Suppressor macrophage treated with lipopolysaccharide for 1 hour (primary cell): ENCODE measurements at regions not wholly inside any gene's neighbourhood (a gene's known extent, or its start where the extent isn't known, plus 50 kb on each side); places are given as distances from the start of the nearest gene placed in this dataset.

ENCODE experiments used
- DNase-seq, 3 donors: peaks; one replicate each; pipeline ENCODE4 v3.0.0-alpha.2; 2020 to 2022

- no peak for DNase-seq
Observed at GRCh38 chr18:37985126-37985525, 419.5 kb upstream of the CELF4 start.

DNA sequence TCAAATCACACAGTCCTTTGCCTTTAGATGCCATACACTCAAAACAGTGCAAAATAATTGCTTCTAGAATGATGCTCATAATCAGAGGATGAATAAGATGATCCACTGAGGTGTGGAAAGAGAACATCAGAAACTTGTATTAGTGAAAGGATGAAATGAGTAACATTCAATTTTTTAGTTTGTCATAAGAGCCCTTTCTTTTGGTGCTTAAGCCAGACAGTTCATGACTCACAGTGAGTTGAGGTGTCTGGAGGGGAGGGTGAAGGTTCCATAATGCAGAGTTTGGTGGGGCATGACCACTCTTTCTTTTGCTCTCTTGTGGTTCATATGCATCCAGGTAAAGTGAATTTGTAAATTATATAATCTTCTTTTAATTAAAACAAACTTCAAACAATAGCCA is 415.0 kb upstream of the CELF4 start:
- DNase-seq: no peak

DNA sequence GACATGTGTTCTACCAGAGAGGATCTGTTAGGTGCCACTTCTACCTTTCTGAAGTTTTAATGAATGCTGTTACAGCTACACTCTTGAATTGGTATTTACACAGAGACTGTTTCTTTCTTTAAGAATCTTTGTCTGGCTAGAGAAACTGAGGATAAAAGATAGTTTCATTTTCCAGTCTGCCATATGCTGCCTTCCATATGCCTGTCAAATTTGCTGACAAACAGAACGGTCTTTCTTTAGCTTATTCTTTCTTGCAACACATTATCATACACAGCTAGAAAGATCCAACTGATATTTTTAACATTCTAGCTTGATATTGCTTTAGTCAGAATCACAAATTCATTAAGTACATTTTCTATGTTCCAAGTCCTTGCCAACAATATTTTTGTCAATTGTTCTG is 409.8 kb upstream of the CELF4 start:
- DNase-seq: no peak

- DNase-seq: no peak
Observed at GRCh38 chr18:37967261-37967660, 401.7 kb upstream of the CELF4 start.

DNA sequence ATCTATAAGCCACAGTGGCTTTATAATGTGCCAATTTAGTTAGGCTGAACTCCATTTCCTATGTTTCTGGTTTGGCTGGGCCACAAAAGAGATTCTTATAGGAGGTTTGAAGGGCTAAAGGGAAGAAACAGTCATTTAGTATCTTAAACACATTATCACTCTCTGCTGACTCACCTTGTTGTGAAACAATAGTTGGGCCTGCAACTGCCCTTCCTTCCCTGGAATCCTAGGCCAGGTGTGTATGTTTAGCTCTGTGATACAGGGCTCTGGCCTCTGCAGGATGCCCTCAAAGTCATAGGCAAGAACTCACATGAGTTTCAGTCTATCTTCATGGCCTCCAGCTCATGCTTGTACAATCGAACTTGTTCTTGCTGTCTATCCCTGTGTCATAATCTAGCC is 400.0 kb upstream of the CELF4 start:
- DNase-seq: no peak

GRCh38 chr18:37964885-37965571 is 399.4 kb upstream of the CELF4 start:
- no peak for DNase-seq

DNA sequence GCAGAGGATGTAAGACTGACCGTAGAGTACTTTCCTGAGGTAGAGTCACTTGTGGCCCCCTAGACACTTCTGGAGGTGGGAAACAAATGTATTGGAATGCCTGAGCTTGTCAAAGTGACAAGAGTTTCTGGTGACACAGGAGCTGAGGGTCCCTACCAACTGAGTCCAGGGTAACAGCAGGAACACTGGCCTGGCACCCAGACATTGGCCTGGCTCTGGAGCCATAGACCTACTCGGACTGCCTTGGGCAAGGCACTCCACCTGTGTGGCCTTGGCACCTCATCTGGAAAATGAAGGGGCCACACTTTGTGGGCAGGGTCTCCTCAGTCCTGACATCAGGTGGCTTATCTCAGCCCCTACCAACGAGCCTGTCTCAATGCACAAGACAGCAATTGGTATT is 398.2 kb upstream of the CELF4 start:
- no peak for DNase-seq

- no peak for DNase-seq
Observed at GRCh38 chr18:37962316-37962966, 396.8 kb upstream of the CELF4 start.

GRCh38 chr18:37958499-37958898 is 392.9 kb upstream of the CELF4 start:
- no peak for DNase-seq

- peak in 1 of 3 donors; percentile 3 for DNase-seq
Observed at GRCh38 chr18:37956902-37957301, 391.3 kb upstream of the CELF4 start.

DNA sequence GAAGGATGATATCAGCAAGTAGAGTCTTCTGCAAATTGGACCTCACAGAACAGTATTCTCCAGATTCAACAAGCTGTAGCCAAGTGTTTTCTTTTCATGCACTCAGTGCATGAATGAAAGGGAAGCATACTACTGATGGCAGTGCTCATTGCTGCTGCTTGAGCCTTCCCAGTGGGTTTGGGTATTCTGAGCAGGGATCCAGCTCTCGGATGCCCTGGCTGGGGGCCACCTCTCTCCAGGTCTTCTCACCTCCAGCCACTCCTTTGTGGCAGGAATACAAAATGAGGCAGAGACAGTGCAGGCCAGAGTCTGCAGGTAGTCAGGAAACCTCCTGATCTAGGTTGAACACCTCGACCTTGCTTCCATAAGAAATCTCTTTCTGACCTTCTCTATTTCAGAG is 390.4 kb upstream of the CELF4 start:
- no peak for DNase-seq

- DNase-seq: no peak
Observed at GRCh38 chr18:37955201-37955600, 389.6 kb upstream of the CELF4 start.

DNA sequence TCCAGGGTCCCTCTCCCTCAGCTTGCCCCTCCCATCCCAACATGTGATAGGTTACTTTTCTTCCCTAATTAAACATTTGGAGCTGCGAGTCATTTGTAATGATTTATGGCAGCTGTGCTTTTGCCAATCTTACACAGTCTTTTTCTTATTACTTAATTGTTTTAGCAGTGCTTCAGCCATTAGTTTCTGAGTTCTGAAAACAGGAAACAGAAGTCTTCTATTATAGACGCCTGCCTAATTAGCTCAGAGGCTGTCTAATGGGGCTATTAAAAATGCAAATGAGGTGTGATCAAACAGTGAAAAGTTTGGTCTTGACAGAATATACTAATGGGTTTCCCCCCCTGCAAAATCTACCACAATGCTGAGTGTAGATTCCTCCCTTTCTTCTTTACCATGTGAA is 388.3 kb upstream of the CELF4 start:
- DNase-seq: no peak

- no peak for DNase-seq
Observed at GRCh38 chr18:37948471-37948870, 382.9 kb upstream of the CELF4 start.

DNA sequence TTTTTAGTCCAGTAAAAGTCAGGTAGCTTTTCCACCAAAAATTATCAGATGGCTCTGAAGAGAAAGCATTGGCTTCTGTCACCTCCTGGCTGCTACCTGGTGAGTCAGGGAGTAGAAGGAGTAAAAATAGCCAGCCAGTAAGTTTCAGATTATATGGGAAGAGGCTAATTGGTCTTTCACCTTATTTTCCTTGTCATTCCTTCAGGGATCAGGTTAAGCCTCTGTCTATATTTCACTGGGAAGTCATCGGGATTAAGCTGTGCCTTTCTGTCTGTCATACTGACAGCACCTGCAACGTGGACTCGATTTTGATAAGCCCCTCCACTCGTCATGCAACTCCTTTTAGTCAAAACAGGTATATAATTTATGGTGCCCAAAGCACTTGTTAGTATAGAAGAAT is 380.7 kb upstream of the CELF4 start:
- no peak for DNase-seq

DNA sequence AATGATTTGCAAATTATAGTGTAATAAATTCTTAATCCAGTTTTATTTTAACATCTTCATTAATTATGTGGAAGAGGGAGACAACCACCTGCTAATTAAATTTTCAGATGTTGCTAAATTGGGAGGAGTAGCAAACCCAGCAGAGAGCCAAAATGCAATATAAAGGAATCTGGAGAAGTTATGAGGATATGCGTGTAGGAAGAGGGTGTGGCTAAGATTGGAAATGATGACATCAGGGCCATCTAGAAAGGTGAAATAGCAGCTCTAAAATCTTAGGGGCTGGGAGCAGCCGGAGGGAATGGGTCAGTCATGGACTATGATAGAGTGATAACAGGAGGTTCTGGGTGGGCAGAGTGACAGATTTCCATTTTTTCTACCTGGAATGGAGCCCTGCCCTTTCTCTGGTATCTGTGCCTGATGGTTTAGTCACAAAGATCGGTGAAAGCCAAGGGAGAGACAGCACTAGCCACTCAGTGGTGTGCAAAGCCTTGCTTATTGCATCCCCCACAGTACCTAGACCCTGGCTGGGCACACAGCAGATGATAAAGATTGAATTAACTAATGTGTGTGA is 379.2 kb upstream of the CELF4 start:
- no peak for DNase-seq

DNA sequence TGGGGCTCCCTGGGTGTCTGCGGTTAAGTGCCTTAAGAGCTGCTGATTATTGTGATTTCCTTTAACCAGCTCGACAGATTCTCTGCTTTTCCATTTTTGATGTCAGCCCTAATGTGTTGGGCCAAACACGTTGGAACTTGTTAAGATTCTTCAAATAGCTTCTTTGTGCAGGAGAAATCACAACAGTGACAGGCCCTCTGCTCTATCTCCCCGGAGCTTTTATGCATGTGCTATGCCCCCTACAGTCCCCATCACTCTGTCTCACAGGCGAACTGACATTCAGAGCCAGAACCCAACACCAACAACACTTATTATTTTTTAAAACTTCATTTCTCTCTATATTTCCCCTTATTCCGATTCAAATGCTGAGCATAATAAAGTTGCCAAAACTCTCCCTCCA is 371.7 kb upstream of the CELF4 start:
- DNase-seq: no peak

DNA sequence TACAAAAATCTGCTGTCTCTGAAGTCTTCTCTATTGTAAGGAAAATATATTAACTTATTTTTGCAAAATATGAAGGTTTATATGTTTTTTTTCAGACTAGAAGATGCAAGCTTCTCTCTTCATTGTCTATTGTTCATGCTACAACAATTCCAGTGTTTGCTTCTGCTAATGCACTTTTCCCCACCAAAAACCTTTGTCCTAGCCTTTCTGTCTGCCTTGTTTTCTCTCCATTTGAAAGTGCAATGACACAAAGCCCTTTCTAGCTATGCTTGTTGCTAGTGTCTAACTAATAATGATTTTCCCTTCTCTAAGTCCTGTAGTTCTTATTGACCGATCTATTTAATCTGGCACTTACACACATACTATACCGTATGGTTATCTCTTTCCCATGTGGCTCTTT is 369.5 kb upstream of the CELF4 start:
- DNase-seq: no peak

GRCh38 chr18:37930640-37931039 is 365.0 kb upstream of the CELF4 start:
- no peak for DNase-seq

DNA sequence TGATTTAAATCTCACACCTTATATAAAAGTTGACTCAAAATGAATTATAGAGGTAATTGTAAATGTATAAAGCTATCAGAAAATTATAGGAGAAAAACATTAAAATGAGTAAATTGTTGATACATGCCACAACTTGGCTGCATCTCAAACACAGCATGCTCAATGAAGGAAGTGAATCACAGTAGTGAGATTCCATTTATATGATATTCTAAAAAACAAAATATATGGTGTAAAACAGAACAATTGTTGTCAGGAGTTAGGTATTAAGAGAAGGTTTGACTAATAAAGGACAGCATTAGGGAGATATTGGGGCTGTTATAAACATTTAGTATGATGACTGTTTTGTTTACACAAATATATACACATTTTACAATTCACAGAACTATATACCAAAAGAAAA is 356.6 kb upstream of the CELF4 start:
- DNase-seq: no peak

DNA sequence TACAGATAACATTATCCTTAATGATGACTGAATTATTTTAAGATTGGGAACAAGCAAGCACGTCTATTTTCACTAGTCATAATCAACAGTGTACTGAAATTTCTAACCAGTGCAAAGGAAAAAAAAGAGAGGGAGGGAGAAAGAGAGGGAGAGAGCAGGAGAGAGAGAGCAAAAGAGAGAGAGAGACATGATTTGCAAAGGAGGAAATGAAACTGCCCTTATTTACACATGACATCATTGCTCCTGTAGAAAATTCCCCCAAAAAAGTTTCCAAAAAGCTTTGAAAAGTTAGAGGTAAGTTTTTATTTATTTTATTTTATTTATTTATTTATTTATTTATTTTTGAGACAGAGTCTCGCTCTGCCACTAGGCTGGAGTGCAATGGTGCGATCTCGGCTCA is 355.3 kb upstream of the CELF4 start:
- DNase-seq: peak in 1 of 3 donors; percentile 1

- no peak for DNase-seq
Observed at GRCh38 chr18:37913051-37913450, 347.5 kb upstream of the CELF4 start.

DNA sequence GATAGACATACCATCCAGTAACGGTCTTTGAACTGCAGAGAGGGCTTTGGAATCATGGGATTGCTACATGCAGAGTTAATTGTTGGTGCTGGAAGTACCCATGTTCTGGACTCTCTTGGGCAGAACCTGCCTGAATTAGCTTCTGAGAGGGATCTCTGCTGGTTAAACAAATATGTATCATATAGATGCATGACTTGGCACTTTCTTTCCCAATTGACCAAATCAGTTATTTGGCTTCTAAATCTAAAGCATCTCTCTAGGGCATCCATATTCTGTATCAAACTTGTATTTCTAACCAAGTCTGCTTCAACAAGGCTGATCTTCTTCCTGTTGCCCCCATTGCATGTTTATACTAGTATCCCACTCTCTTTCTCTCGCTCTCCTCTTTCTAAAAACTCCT is 336.7 kb upstream of the CELF4 start:
- DNase-seq: no peak

DNA sequence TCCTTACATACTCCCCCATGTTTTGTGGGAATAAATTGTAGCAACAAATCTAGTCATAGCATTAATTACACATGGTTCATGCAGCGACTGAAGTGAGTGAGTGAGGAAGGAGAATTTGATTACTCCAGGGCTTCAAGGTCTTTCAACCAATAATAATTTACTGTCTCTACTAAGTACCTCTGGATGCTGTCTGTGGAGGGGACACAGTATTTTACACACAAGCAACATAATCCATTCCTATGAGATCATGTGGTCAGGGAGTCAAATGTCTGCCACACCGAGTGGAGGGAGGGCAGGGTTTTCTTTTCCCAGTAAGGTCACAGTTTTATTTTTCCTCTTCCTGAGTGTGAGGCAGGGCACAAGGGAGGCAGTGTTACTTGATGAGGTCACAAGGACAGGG is 334.7 kb upstream of the CELF4 start:
- DNase-seq: no peak

- no peak for DNase-seq
Observed at GRCh38 chr18:37889963-37890362, 324.4 kb upstream of the CELF4 start.
